ENCODE measurements at regions not wholly inside any gene's neighbourhood (a gene's known extent, or its start where the extent isn't known, plus 50 kb on each side); places are given as distances from the start of the nearest gene placed in this dataset.

DNA sequence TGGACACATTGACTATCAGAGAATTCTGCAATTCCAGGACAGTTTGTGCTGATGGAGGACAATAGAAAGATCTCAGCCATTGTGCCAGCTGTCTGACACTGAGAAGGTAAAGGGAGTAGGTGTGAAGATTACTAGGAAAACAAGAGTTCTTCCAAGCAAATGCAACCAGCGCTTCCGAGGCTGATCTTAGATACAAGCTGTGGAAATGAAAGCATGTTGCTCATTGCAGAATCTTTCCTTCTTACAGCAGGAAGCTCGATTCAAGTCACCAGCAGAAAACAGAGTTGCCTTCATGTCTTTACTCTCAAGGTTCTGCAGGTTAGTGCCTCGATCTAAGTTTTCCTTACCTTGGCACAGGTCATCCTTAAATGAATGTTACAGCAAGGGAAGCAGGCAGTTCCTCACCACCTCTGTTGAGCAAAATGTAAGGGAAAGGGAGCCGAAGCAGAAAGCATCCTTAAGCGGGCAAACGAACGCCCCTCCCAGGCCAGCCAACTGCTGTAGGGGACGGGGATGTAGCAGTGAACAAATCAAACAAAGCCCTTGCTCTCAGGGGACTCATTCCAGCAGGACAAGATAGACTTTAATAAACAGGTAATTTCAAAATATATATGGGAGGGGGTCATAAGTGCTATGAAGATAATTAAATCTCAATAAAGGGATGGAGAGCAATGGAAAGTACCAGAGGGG lies 54.3 kb downstream of the MARCHF4 start:
- no peak for DNase-seq
- ChIA-PET POLR2A (ENCODE audit: unreplicated experiment) (interaction anchor here (0.9 kb wide), 1 partner anchor 65 kb away, joined by 6 read pairs; no protein-coding TSS in a partner anchor), CTCF (interaction anchor here (0.6 kb wide), 1 partner anchor 905 kb away, joined by 3 read pairs; no protein-coding TSS in a partner anchor)
- no peak overlapping the region; the same call in 1 of the 2 replicates for H3K27ac ChIP-seq
- no peaks in the 10 kb centered on the region for H4K20me1 ChIP-seq (ENCODE audit: insufficient read depth)
- no peak overlapping the region for H3K4me2 ChIP-seq
- H3K79me2 ChIP-seq (ENCODE audit: low read depth), result no peaks in the 10 kb centered on the region
- H2AFZ ChIP-seq, result no peak overlapping the region
- TF ChIP-seq CTCF (conservative IDR thresholded peaks at IDR 0.05) (no peak), EZH2 (IDR thresholded peaks at IDR 0.05; ENCODE audit: low read depth) (no peak)
- H3F3A ChIP-seq (ENCODE audit: insufficient read depth, low read depth), result peaks cover 25% of the 10 kb centered on the region
- H3K4me1 ChIP-seq (replicated peaks; ENCODE audit: insufficient read depth), result peaks cover 32% of the 10 kb centered on the region
- no peaks in the 10 kb centered on the region for H3K27me3 ChIP-seq (ENCODE audit: insufficient read depth, low read depth)
- intact Hi-C loops (cut with micrococcal nuclease; ENCODE audit: unreplicated experiment), result loop anchor here (2.0 to 5.0 kb wide), 2 partner anchors 54 to 95 kb away; partner anchors contain the start of genes MARCHF4 and SMARCAL1
- H3K9me3 ChIP-seq (ENCODE audit: insufficient read depth, low read depth), result no peaks in the 10 kb centered on the region
- no peak overlapping the region for H3K4me3 ChIP-seq
- H3K36me3 ChIP-seq (ENCODE audit: low read depth), result no peaks in the 10 kb centered on the region
- H3K9me2 ChIP-seq (ENCODE audit: insufficient read depth), result no peaks in the 10 kb centered on the region
- no TSS peak for BruUV-seq (replicated peaks)

GRCh38 chr2:216316743-216317142 lies 55.5 kb downstream of the MARCHF4 start:
- H2AFZ ChIP-seq, result 0 out of 2 replicates have a peak overlapping the region, but pooled peaks have one; percentile 7
- H3K4me1 ChIP-seq (replicated peaks; ENCODE audit: insufficient read depth), result peaks cover 32% of the 10 kb centered on the region
- H3K9me3 ChIP-seq (ENCODE audit: insufficient read depth, low read depth), result no peaks in the 10 kb centered on the region
- no peaks in the 10 kb centered on the region for H3K9me2 ChIP-seq (ENCODE audit: insufficient read depth)
- peak overlapping the region; percentile 90 for H3K27ac ChIP-seq
- H4K20me1 ChIP-seq (ENCODE audit: insufficient read depth), result no peaks in the 10 kb centered on the region
- intact Hi-C loops (cut with micrococcal nuclease; ENCODE audit: unreplicated experiment), result loop anchor here (2.0 to 5.0 kb wide), 2 partner anchors 56 to 96 kb away; partner anchors contain the start of genes MARCHF4 and SMARCAL1
- no peaks in the 10 kb centered on the region for H3K36me3 ChIP-seq (ENCODE audit: low read depth)
- H3F3A ChIP-seq (ENCODE audit: insufficient read depth, low read depth), result peaks cover 25% of the 10 kb centered on the region
- no peak for TF ChIP-seq CTCF (conservative IDR thresholded peaks at IDR 0.05)
- no peak for TF ChIP-seq EZH2 (IDR thresholded peaks at IDR 0.05; ENCODE audit: low read depth)
- no peaks in the 10 kb centered on the region for H3K79me2 ChIP-seq (ENCODE audit: low read depth)
- no peak for DNase-seq
- H3K4me2 ChIP-seq, result peak overlapping the region; percentile 83
- POLR2A ChIA-PET (ENCODE audit: unreplicated experiment), result interaction anchor here (0.5 kb wide), 1 partner anchor 99 kb away, joined by 3 read pairs; no protein-coding TSS in a partner anchor
- CTCF ChIA-PET, result no interaction called here
- peak overlapping the region; percentile 50; the same call in 1 of the 2 replicates for H3K4me3 ChIP-seq
- BruUV-seq (replicated peaks), result no TSS peak
- no peaks in the 10 kb centered on the region for H3K27me3 ChIP-seq (ENCODE audit: insufficient read depth, low read depth)

GRCh38 chr2:216315802-216316603 lies 56.3 kb downstream of the MARCHF4 start:
- BruUV-seq (replicated peaks), result TSS peak; percentile 83
- H3F3A ChIP-seq (ENCODE audit: insufficient read depth, low read depth), result peaks cover 25% of the 10 kb centered on the region
- H3K4me2 ChIP-seq, result peak overlapping the region; percentile 83
- peak overlapping the region; percentile 70 for H2AFZ ChIP-seq
- DNase-seq, result peak; percentile 77 to 89
- intact Hi-C loops (cut with micrococcal nuclease; ENCODE audit: unreplicated experiment), result loop anchor here (2.0 to 5.0 kb wide), 2 partner anchors 56 to 97 kb away; partner anchors contain the start of genes MARCHF4 and SMARCAL1
- no peak for TF ChIP-seq CTCF (conservative IDR thresholded peaks at IDR 0.05)
- TF ChIP-seq EZH2 (IDR thresholded peaks at IDR 0.05; ENCODE audit: low read depth), result no peak
- peaks cover 32% of the 10 kb centered on the region for H3K4me1 ChIP-seq (replicated peaks; ENCODE audit: insufficient read depth)
- CTCF ChIA-PET, result interaction anchor here (0.6 kb wide), 2 partner anchors 116 to 230 kb away, joined by 3 to 4 read pairs; no protein-coding TSS in a partner anchor
- H3K4me3 ChIP-seq, result peak overlapping the region; percentile 50; the same call in 1 of the 2 replicates
- no peaks in the 10 kb centered on the region for H3K27me3 ChIP-seq (ENCODE audit: insufficient read depth, low read depth)
- no peaks in the 10 kb centered on the region for H3K79me2 ChIP-seq (ENCODE audit: low read depth)
- no peaks in the 10 kb centered on the region for H4K20me1 ChIP-seq (ENCODE audit: insufficient read depth)
- no peaks in the 10 kb centered on the region for H3K9me2 ChIP-seq (ENCODE audit: insufficient read depth)
- POLR2A ChIA-PET (ENCODE audit: unreplicated experiment), result interaction anchor here (0.5 to 0.7 kb wide), 4 partner anchors 27 to 124 kb away, joined by 3 to 6 read pairs (median 3); no protein-coding TSS in a partner anchor
- H3K9me3 ChIP-seq (ENCODE audit: insufficient read depth, low read depth), result no peaks in the 10 kb centered on the region
- H3K27ac ChIP-seq, result peak overlapping the region; percentile 90
- no peaks in the 10 kb centered on the region for H3K36me3 ChIP-seq (ENCODE audit: low read depth)
